HEK293 (cell line): ENCODE measurements at regions not wholly inside any gene's neighbourhood (a gene's known extent, or its start where the extent isn't known, plus 50 kb on each side); places are given as distances from the start of the nearest gene placed in this dataset.

Experiments used
- CTCF ChIA-PET: fragments of 350-600 bp; formaldehyde crosslinking; extraction: SDS; loops from one replicate; lab custom pipeline; 2021; ENCODE audit warnings: antibody characterized with exemption; lab: Yijun Ruan, JAX
- POLR2A ChIA-PET: fragments of 300-600 bp; formaldehyde crosslinking; extraction: SDS; loops from one replicate; lab custom pipeline; 2020; ENCODE audit warnings: antibody characterized with exemption, inconsistent platforms; lab: Yijun Ruan, JAX
- H3K27ac ChIP-seq: fragments of 200-500 bp; sonication (Bioruptor generic); 2 replicates; pipeline ENCODE4 v1.5.1; 2014; ENCODE audit warnings: low read depth, low read length, control low read depth, inconsistent platforms; ENCODE audit errors: extremely low read depth
- H3K36me3 ChIP-seq, 2 experiments: fragments of 200-500 bp in 1 of 2; sonication (Bioruptor generic) in 1 of 2; 1 replicate in 1 of 2; 2 replicates in 1 of 2; pipeline ENCODE4 v1.5.1; 2014 to 2017; ENCODE audit warnings: inconsistent platforms in 2 of 2, low read length in 2 of 2; ENCODE audit not compliant: control insufficient read depth in 2 of 2, insufficient read depth in 1 of 2
- H3K4me1 ChIP-seq: fragments of 200-500 bp; sonication (Bioruptor generic); 2 replicates; pipeline ENCODE4 v1.5.1; 2014; ENCODE audit warnings: mild to moderate bottlenecking, low read length, inconsistent platforms; ENCODE audit not compliant: control insufficient read depth, insufficient read depth
- H3K4me3 ChIP-seq: 2 replicates; pipeline ENCODE4 v1.5.1; 2011; ENCODE audit warnings: low read depth, mild to moderate bottlenecking, control low read depth, low read length, moderate library complexity
- H3K9me3 ChIP-seq: fragments of 200-500 bp; sonication (Bioruptor generic); 2 replicates; pipeline ENCODE4 v1.5.1; 2014; ENCODE audit warnings: low read depth, low read length, inconsistent platforms; ENCODE audit not compliant: control insufficient read depth, insufficient read depth
- BCL11A ChIP-seq: fragments of 450-650 bp; formaldehyde crosslinking; IDR thresholded peaks from 2 replicates; pipeline ENCODE4 v1.5.1; 2016; ENCODE audit warnings: low read depth, missing biosample characterization, missing genetic modification characterization
- BCL6B ChIP-seq: fragments of 450-650 bp; formaldehyde crosslinking; IDR thresholded peaks from 2 replicates; pipeline ENCODE4 v1.5.1; 2017; ENCODE audit warnings: missing biosample characterization, missing genetic modification characterization
- KLF1 ChIP-seq: fragments of 450-650 bp; formaldehyde crosslinking; IDR thresholded peaks from 2 replicates; pipeline ENCODE4 v1.5.1; 2016; ENCODE audit warnings: missing biosample characterization, missing genetic modification characterization
- KLF7 ChIP-seq: fragments of 450-650 bp; formaldehyde crosslinking; IDR thresholded peaks from 2 replicates; pipeline ENCODE4 v1.5.1; 2016; ENCODE audit warnings: missing biosample characterization, missing genetic modification characterization, borderline replicate concordance
- PATZ1 ChIP-seq: fragments of 450-650 bp; formaldehyde crosslinking; IDR thresholded peaks from 2 replicates; pipeline ENCODE4 v1.5.1; 2016; ENCODE audit warnings: missing biosample characterization, missing genetic modification characterization
- PRDM10 ChIP-seq: fragments of 450-650 bp; formaldehyde crosslinking; IDR thresholded peaks from 2 replicates; pipeline ENCODE4 v1.5.1; 2016; ENCODE audit warnings: missing biosample characterization, missing genetic modification characterization
- PRDM6 ChIP-seq: fragments of 450-650 bp; formaldehyde crosslinking; IDR thresholded peaks from 2 replicates; pipeline ENCODE4 v1.5.1; 2017; ENCODE audit warnings: missing biosample characterization, missing genetic modification characterization
- SP2 ChIP-seq: fragments of 450-650 bp; formaldehyde crosslinking; IDR thresholded peaks from 2 replicates; pipeline ENCODE4 v1.5.1; 2016; ENCODE audit warnings: missing biosample characterization, missing genetic modification characterization
- YY2 ChIP-seq: fragments of 450-650 bp; formaldehyde crosslinking; IDR thresholded peaks from 2 replicates; pipeline ENCODE4 v1.5.1; 2016; ENCODE audit warnings: missing biosample characterization, missing genetic modification characterization
- ZBTB21 ChIP-seq: fragments of 450-650 bp; formaldehyde crosslinking; IDR thresholded peaks from 2 replicates; pipeline ENCODE4 v1.5.1; 2017; ENCODE audit warnings: missing biosample characterization, missing genetic modification characterization
- ZBTB44 ChIP-seq: fragments of 450-650 bp; IDR thresholded peaks from 2 replicates; pipeline ENCODE4 v1.5.1; 2018; ENCODE audit warnings: missing biosample characterization, mild to moderate bottlenecking, missing genetic modification characterization
- ZBTB49 ChIP-seq: fragments of 450-650 bp; formaldehyde crosslinking; IDR thresholded peaks from 2 replicates; pipeline ENCODE4 v1.5.1; 2016; ENCODE audit warnings: missing biosample characterization, missing genetic modification characterization, low read depth
- ZBTB7A ChIP-seq: fragments of 450-650 bp; formaldehyde crosslinking; IDR thresholded peaks from 2 replicates; pipeline ENCODE4 v1.5.1; 2016; ENCODE audit warnings: low read depth, missing biosample characterization, missing genetic modification characterization
- ZEB2 ChIP-seq: fragments of 450-650 bp; formaldehyde crosslinking; IDR thresholded peaks from 2 replicates; pipeline ENCODE4 v1.5.1; 2016; ENCODE audit warnings: missing biosample characterization, missing genetic modification characterization
- ZNF16 ChIP-seq: fragments of 450-650 bp; formaldehyde crosslinking; IDR thresholded peaks from 2 replicates; pipeline ENCODE4 v1.5.1; 2016; ENCODE audit warnings: low read depth, missing biosample characterization, missing genetic modification characterization
- ZNF211 ChIP-seq: fragments of 450-650 bp; formaldehyde crosslinking; IDR thresholded peaks from 2 replicates; pipeline ENCODE4 v1.5.1; 2016; ENCODE audit warnings: low read depth, missing biosample characterization, missing genetic modification characterization
- ZNF223 ChIP-seq: fragments of 450-650 bp; formaldehyde crosslinking; IDR thresholded peaks from 2 replicates; pipeline ENCODE4 v1.5.1; 2016; ENCODE audit warnings: missing biosample characterization, missing genetic modification characterization
- ZNF324 ChIP-seq: fragments of 450-650 bp; formaldehyde crosslinking; IDR thresholded peaks from 2 replicates; pipeline ENCODE4 v1.5.1; 2016; ENCODE audit warnings: missing biosample characterization, missing genetic modification characterization
- ZNF558 ChIP-seq: fragments of 450-650 bp; formaldehyde crosslinking; IDR thresholded peaks from 2 replicates; pipeline ENCODE4 v1.5.1; 2016; ENCODE audit warnings: missing biosample characterization, missing genetic modification characterization
- ZNF624 ChIP-seq: fragments of 450-650 bp; formaldehyde crosslinking; IDR thresholded peaks from 2 replicates; pipeline ENCODE4 v1.5.1; 2017; ENCODE audit warnings: missing biosample characterization, missing genetic modification characterization
- ZNF626 ChIP-seq: fragments of 450-650 bp; sonication (Bioruptor Pico); formaldehyde crosslinking; IDR thresholded peaks from 2 replicates; pipeline ENCODE4 v1.5.1; 2018; ENCODE audit warnings: missing biosample characterization, missing genetic modification characterization, inconsistent platforms
- ZNF792 ChIP-seq: fragments of 450-650 bp; formaldehyde crosslinking; IDR thresholded peaks from 2 replicates; pipeline ENCODE4 v1.5.1; 2016; ENCODE audit warnings: missing biosample characterization, missing genetic modification characterization
- ZNF837 ChIP-seq: fragments of 450-650 bp; formaldehyde crosslinking; IDR thresholded peaks from 2 replicates; pipeline ENCODE4 v1.5.1; 2016; ENCODE audit warnings: missing biosample characterization, missing genetic modification characterization
- ZSCAN30 ChIP-seq: fragments of 450-650 bp; IDR thresholded peaks from 2 replicates; pipeline ENCODE4 v1.5.1; 2018; ENCODE audit warnings: missing biosample characterization, mild to moderate bottlenecking, missing genetic modification characterization, moderate library complexity

GRCh38 chr21:16572032-16572431, 842.2 kb downstream of the USP25 start:
- no peaks in the 10 kb centered on the region for H3K4me1 ChIP-seq
- ChIA-PET POLR2A (no interaction called here), CTCF (no interaction called here)
- H3K4me3 ChIP-seq: no peak overlapping the region
- TF ChIP-seq BCL6B (no peak), PRDM6 (tag by site-specific recombination) (0 out of 2 replicates have a peak, but pooled peaks have one; percentile 18), PATZ1 (no peak), ZNF211 (tag by site-specific recombination) (no peak), ZBTB7A (tag by site-specific recombination) (no peak)
- no peak overlapping the region for H3K27ac ChIP-seq
- no peaks in the 10 kb centered on the region for H3K9me3 ChIP-seq
- no peaks in the 10 kb centered on the region for H3K36me3 ChIP-seq

GRCh38 chr21:16573578-16573977, 843.8 kb downstream of the USP25 start:
- H3K4me3 ChIP-seq: no peak overlapping the region
- no peaks in the 10 kb centered on the region for H3K4me1 ChIP-seq
- no peak overlapping the region for H3K27ac ChIP-seq
- TF ChIP-seq ZSCAN30 (tag by site-specific recombination) (no peak), ZNF16 (tag by site-specific recombination) (no peak), ZNF324 (no peak), KLF7 (no peak), ZNF837 (tag by site-specific recombination) (no peak), ZNF626 (tag by site-specific recombination) (no peak), PRDM10 (tag by site-specific recombination) (no peak), ZNF624 (tag by site-specific recombination) (no peak), ZBTB21 (tag by site-specific recombination) (no peak), ZBTB49 (tag by site-specific recombination) (no peak), ZBTB44 (tag by site-specific recombination) (no peak), ZNF223 (no peak), YY2 (tag by site-specific recombination) (no peak), KLF1 (no peak), SP2 (tag by site-specific recombination) (no peak), BCL11A (tag by site-specific recombination) (no peak), ZNF792 (no peak), ZNF558 (tag by site-specific recombination) (no peak), ZEB2 (tag by site-specific recombination) (no peak)
- no peaks in the 10 kb centered on the region for H3K9me3 ChIP-seq
- ChIA-PET POLR2A (no interaction called here), CTCF (interaction anchor here (0.7 kb wide), 2 partner anchors 469 to 795 kb away, joined by 3 to 4 read pairs; no protein-coding TSS in a partner anchor)
- H3K36me3 ChIP-seq: no peaks in the 10 kb centered on the region
